ENCODE measurements at regions not wholly inside any gene's neighbourhood (a gene's known extent, or its start where the extent isn't known, plus 50 kb on each side); places are given as distances from the start of the nearest gene placed in this dataset.

DNA sequence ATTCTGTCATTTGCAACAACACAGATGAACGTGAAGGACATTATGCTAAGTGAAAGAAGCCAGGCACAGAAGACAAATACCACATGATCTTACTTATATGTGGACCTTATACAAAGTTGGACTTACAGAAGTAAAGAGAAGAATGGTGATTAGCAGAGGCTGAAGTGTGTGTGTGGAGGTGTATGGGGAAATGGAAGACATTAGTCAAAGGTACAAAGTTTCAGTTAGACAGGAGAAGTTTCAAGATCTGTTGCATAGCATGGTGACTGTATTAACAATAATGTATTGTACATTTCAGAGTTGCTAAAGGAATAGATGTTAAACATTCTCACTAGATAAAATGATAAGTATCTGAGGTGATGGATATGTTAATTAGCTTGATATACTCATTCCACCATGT, 124.4 kb upstream of the ADRA1D start:
- no peak for TF ChIP-seq ZNF384 (IDR thresholded peaks at IDR 0.05)
- no peak for TF ChIP-seq TARDBP (IDR thresholded peaks at IDR 0.05)
- no peak for TF ChIP-seq FOXM1 (IDR thresholded peaks at IDR 0.05; ENCODE audit: borderline replicate concordance)
- TF ChIP-seq BHLHE40 (IDR thresholded peaks at IDR 0.05; ENCODE audit: borderline replicate concordance), result no peak
- no peak for TF ChIP-seq CTBP1 (IDR thresholded peaks at IDR 0.05; ENCODE audit: borderline replicate concordance)
- TF ChIP-seq NFRKB (IDR thresholded peaks at IDR 0.05), result no peak
- TF ChIP-seq HDGF (IDR thresholded peaks at IDR 0.05; ENCODE audit: borderline replicate concordance), result no peak
- TF ChIP-seq L3MBTL2 (conservative IDR thresholded peaks at IDR 0.05), result no peak
- TF ChIP-seq PKNOX1 (IDR thresholded peaks at IDR 0.05), result no peak
- no peak for TF ChIP-seq ARNT (IDR thresholded peaks at IDR 0.05)
- TF ChIP-seq FOXK2 (IDR thresholded peaks at IDR 0.05), result no peak
- CTCF ChIA-PET, result no interaction called here
- DNase-seq (ENCODE audit: extremely low spot score), result no peak
- POLR2A ChIA-PET, result no interaction called here

GRCh38 chr20:4371623-4372251, 122.7 kb upstream of the ADRA1D start:
- DNase-seq (ENCODE audit: extremely low spot score), result no peak
- POLR2A ChIA-PET, result no interaction called here
- no peak for TF ChIP-seq ARNT (IDR thresholded peaks at IDR 0.05)
- TF ChIP-seq ELF4 (IDR thresholded peaks at IDR 0.05), result no peak
- no peak for TF ChIP-seq PKNOX1 (IDR thresholded peaks at IDR 0.05)
- TF ChIP-seq FOXM1 (IDR thresholded peaks at IDR 0.05; ENCODE audit: borderline replicate concordance), result no peak
- no peak for TF ChIP-seq NFRKB (IDR thresholded peaks at IDR 0.05)
- no peak for TF ChIP-seq HDGF (IDR thresholded peaks at IDR 0.05; ENCODE audit: borderline replicate concordance)
- TF ChIP-seq FOXA1 (IDR thresholded peaks at IDR 0.05), result no peak
- TF ChIP-seq LEF1 (IDR thresholded peaks at IDR 0.05; ENCODE audit: borderline replicate concordance), result no peak
- no peak for TF ChIP-seq L3MBTL2 (conservative IDR thresholded peaks at IDR 0.05)
- CTCF ChIA-PET, result no interaction called here

GRCh38 chr20:4370851-4371250, 121.8 kb upstream of the ADRA1D start:
- no peak for DNase-seq (ENCODE audit: extremely low spot score)
- no peak for TF ChIP-seq FOXM1 (IDR thresholded peaks at IDR 0.05; ENCODE audit: borderline replicate concordance)
- TF ChIP-seq FOXA1 (IDR thresholded peaks at IDR 0.05), result no peak
- TF ChIP-seq ELF4 (IDR thresholded peaks at IDR 0.05), result no peak
- TF ChIP-seq SUZ12 (IDR thresholded peaks at IDR 0.05), result no peak
- no peak for TF ChIP-seq L3MBTL2 (conservative IDR thresholded peaks at IDR 0.05)
- TF ChIP-seq BHLHE40 (IDR thresholded peaks at IDR 0.05; ENCODE audit: borderline replicate concordance), result no peak
- no peak for TF ChIP-seq ZNF384 (IDR thresholded peaks at IDR 0.05)
- no peak for TF ChIP-seq TARDBP (IDR thresholded peaks at IDR 0.05)
- no peak for TF ChIP-seq CTBP1 (IDR thresholded peaks at IDR 0.05; ENCODE audit: borderline replicate concordance)
- CTCF ChIA-PET, result interaction anchor here (0.7 kb wide), 1 partner anchor 97 kb away, joined by 3 read pairs; no protein-coding TSS in a partner anchor
- POLR2A ChIA-PET, result no interaction called here

DNA sequence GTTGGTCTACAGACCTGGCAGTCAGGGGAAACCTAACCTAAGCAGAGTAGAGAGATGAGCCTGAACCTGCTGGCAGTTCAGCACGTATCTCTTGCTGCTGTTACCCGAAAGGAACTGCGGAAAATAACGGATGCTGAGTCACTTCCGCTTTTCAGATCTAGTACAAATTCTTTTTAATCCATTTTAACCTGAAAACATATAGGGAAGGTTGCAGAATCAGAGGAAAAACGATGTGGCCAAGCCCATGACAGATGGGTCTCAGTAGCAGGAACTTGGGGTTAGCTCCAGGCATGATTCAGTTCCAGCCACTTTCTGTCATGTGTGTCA, 120.7 kb upstream of the ADRA1D start:
- TF ChIP-seq SUZ12 (IDR thresholded peaks at IDR 0.05) (no peak), ARNT (IDR thresholded peaks at IDR 0.05) (no peak), FOXM1 (IDR thresholded peaks at IDR 0.05; ENCODE audit: borderline replicate concordance) (no peak), NFRKB (IDR thresholded peaks at IDR 0.05) (no peak), CTBP1 (IDR thresholded peaks at IDR 0.05; ENCODE audit: borderline replicate concordance) (no peak), ELF4 (IDR thresholded peaks at IDR 0.05) (no peak), TARDBP (IDR thresholded peaks at IDR 0.05) (no peak), LEF1 (IDR thresholded peaks at IDR 0.05; ENCODE audit: borderline replicate concordance) (no peak), FOXA1 (IDR thresholded peaks at IDR 0.05) (no peak), FOXK2 (IDR thresholded peaks at IDR 0.05) (no peak), SP1 (IDR thresholded peaks at IDR 0.05) (no peak), HDGF (IDR thresholded peaks at IDR 0.05; ENCODE audit: borderline replicate concordance) (no peak), BHLHE40 (IDR thresholded peaks at IDR 0.05; ENCODE audit: borderline replicate concordance) (no peak), PKNOX1 (IDR thresholded peaks at IDR 0.05) (no peak), L3MBTL2 (conservative IDR thresholded peaks at IDR 0.05) (no peak), ZNF384 (IDR thresholded peaks at IDR 0.05) (no peak)
- DNase-seq (ENCODE audit: extremely low spot score), result no peak
- CTCF ChIA-PET, result no interaction called here
- POLR2A ChIA-PET, result no interaction called here

- CTCF ChIA-PET, result no interaction called here
- TF ChIP-seq FOXK2 (IDR thresholded peaks at IDR 0.05), result no peak
- DNase-seq (ENCODE audit: extremely low spot score), result no peak
- POLR2A ChIA-PET, result no interaction called here
Measured at GRCh38 chr20:4369119-4369797, 120.2 kb upstream of the ADRA1D start.

DNA sequence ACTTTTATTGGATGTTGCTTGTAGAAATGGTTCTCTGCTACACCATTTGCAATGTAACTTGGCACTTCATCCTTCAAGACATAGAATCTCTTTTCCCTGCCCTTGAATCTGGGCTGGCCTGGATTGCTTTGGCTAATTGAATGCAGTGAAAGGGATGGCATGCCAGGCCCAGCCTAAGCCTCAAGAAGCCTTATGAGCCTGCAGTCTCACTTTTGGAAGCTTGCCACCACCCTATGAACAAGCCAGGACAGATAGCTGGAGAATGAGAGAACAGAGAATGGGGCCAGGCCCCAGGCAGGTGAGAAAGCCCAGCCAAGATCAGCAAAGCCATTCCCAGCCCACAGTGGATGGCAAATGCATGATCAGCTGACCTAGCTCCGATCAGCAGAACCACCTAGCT, 117.0 kb upstream of the ADRA1D start:
- ChIA-PET CTCF (no interaction called here), POLR2A (no interaction called here)
- TF ChIP-seq FOXM1 (IDR thresholded peaks at IDR 0.05; ENCODE audit: borderline replicate concordance), result no peak
- TF ChIP-seq PKNOX1 (IDR thresholded peaks at IDR 0.05), result no peak
- TF ChIP-seq SP1 (IDR thresholded peaks at IDR 0.05), result no peak
- no peak for TF ChIP-seq FOXA1 (IDR thresholded peaks at IDR 0.05)
- TF ChIP-seq SUZ12 (IDR thresholded peaks at IDR 0.05), result no peak
- TF ChIP-seq ELF4 (IDR thresholded peaks at IDR 0.05), result no peak
- no peak for TF ChIP-seq LEF1 (IDR thresholded peaks at IDR 0.05; ENCODE audit: borderline replicate concordance)
- no peak for TF ChIP-seq ZNF384 (IDR thresholded peaks at IDR 0.05)
- no peak for TF ChIP-seq L3MBTL2 (conservative IDR thresholded peaks at IDR 0.05)
- no peak for TF ChIP-seq FOXK2 (IDR thresholded peaks at IDR 0.05)
- no peak for TF ChIP-seq HDGF (IDR thresholded peaks at IDR 0.05; ENCODE audit: borderline replicate concordance)
- TF ChIP-seq NFRKB (IDR thresholded peaks at IDR 0.05), result no peak
- TF ChIP-seq BHLHE40 (IDR thresholded peaks at IDR 0.05; ENCODE audit: borderline replicate concordance), result no peak
- TF ChIP-seq ARNT (IDR thresholded peaks at IDR 0.05), result no peak
- no peak for TF ChIP-seq TARDBP (IDR thresholded peaks at IDR 0.05)
- TF ChIP-seq CTBP1 (IDR thresholded peaks at IDR 0.05; ENCODE audit: borderline replicate concordance), result no peak
- DNase-seq (ENCODE audit: extremely low spot score), result no peak
